BLaER1 treated with 17β-estradiol and CSF1 and Interleukin-3, amounts not matched to agents 10 nM and 100 nM (cell line): ENCODE measurements at regions not wholly inside any gene's neighbourhood (a gene's known extent, or its start where the extent isn't known, plus 50 kb on each side); places are given as distances from the start of the nearest gene placed in this dataset.

Experiments used
- H3K27ac ChIP-seq, 11 experiments: shearing (Covaris generic); formaldehyde crosslinking; 2 replicates each; pipeline ENCODE4 v1.8.1; 2022
- H3K27me3 ChIP-seq, 11 experiments: shearing (Covaris generic); formaldehyde crosslinking; 2 replicates each; pipeline ENCODE4 v1.8.1; 2022
- H3K36me3 ChIP-seq, 11 experiments: shearing (Covaris generic); formaldehyde crosslinking; 2 replicates each; pipeline ENCODE4 v1.8.1; 2022
- H3K4me1 ChIP-seq, 10 experiments: shearing (Covaris generic); formaldehyde crosslinking; 2 replicates each; pipeline ENCODE4 v1.8.1; 2022
- H3K4me2 ChIP-seq, 11 experiments: shearing (Covaris generic); formaldehyde crosslinking; 2 replicates each; pipeline ENCODE4 v1.8.1; 2022
- H3K4me3 ChIP-seq, 10 experiments: shearing (Covaris generic); formaldehyde crosslinking; 2 replicates each; pipeline ENCODE4 v1.8.1; 2022
- H3K9ac ChIP-seq, 11 experiments: shearing (Covaris generic); formaldehyde crosslinking; 2 replicates each; pipeline ENCODE4 v1.8.1; 2022
- H3K9me3 ChIP-seq, 11 experiments: shearing (Covaris generic); formaldehyde crosslinking; replicated peaks in 1 of 11; 2 replicates each; pipeline ENCODE4 v1.8.1; 2022
- H4K20me1 ChIP-seq, 11 experiments: shearing (Covaris generic); formaldehyde crosslinking; 2 replicates each; pipeline ENCODE4 v1.8.1; 2022
- Cebpa-rat ChIP-seq, 11 experiments: shearing (Covaris generic); IDR thresholded peaks; 2 replicates each; pipeline ENCODE4 v1.8.1; 2022

GRCh38 chr6:77072694-77073409 is 390.4 kb downstream of the HTR1B start:
- H4K20me1 ChIP-seq: no peaks in the 10 kb centered on the region

GRCh38 chr6:77063494-77063893 is 399.8 kb downstream of the HTR1B start:
- no peaks in the 10 kb centered on the region for H3K36me3 ChIP-seq

More at GRCh38 chr6:77072694-77073409, 390.4 kb downstream of the HTR1B start:
- Histone ChIP-seq H3K36me3 (no peaks in the 10 kb centered on the region), H3K4me3 (no peak overlapping the region), H3K27ac (no peak overlapping the region), H3K9me3 (no peaks in the 10 kb centered on the region), H3K27me3 (no peaks in the 10 kb centered on the region), H3K4me1 (peaks cover 0 to 10% (median 0%) of the 10 kb centered on the region in 10 experiments; a peak in 2 of 20 replicates), H3K9ac (no peak overlapping the region), H3K4me2 (no peak overlapping the region)
- no peak for TF ChIP-seq Cebpa-rat (IDR thresholded peaks at IDR 0.05)

GRCh38 chr6:77055711-77056110 is 407.6 kb downstream of the HTR1B start:
- H3K9ac ChIP-seq: no peak overlapping the region
- no peak overlapping the region for H3K4me2 ChIP-seq
- H3K4me3 ChIP-seq: no peak overlapping the region
- TF ChIP-seq Cebpa-rat (IDR thresholded peaks at IDR 0.05): no peak
- peaks cover 0 to 12% (median 0%) of the 10 kb centered on the region in 11 experiments; a peak in 3 of 22 replicates for H3K9me3 ChIP-seq
- H3K4me1 ChIP-seq: no peaks in the 10 kb centered on the region
- H3K27me3 ChIP-seq: no peaks in the 10 kb centered on the region
- no peaks in the 10 kb centered on the region for H3K36me3 ChIP-seq
- no peak overlapping the region for H3K27ac ChIP-seq
- no peaks in the 10 kb centered on the region for H4K20me1 ChIP-seq

More at GRCh38 chr6:77063494-77063893, 399.8 kb downstream of the HTR1B start:
- TF ChIP-seq Cebpa-rat (IDR thresholded peaks at IDR 0.05): no peak
- no peak overlapping the region for H3K4me2 ChIP-seq
- no peaks in the 10 kb centered on the region for H4K20me1 ChIP-seq
- no peak overlapping the region for H3K9ac ChIP-seq
- H3K9me3 ChIP-seq: no peaks in the 10 kb centered on the region
- H3K27ac ChIP-seq: no peak overlapping the region
- no peak overlapping the region for H3K4me3 ChIP-seq
- H3K27me3 ChIP-seq: no peaks in the 10 kb centered on the region
- no peaks in the 10 kb centered on the region for H3K4me1 ChIP-seq

- H3K4me1 ChIP-seq: peaks cover 0 to 6% (median 3%) of the 10 kb centered on the region in 10 experiments; a peak in 11 of 20 replicates
Observed at GRCh38 chr6:77040568-77041195, 422.6 kb downstream of the HTR1B start.

GRCh38 chr6:77038807-77039206 is 424.5 kb downstream of the HTR1B start:
- no peak overlapping the region for H3K27ac ChIP-seq
- H3K9ac ChIP-seq: no peak overlapping the region
- no peaks in the 10 kb centered on the region for H3K27me3 ChIP-seq
- peaks cover 19 to 30% (median 26%) of the 10 kb centered on the region in 11 experiments; a peak in 19 of 22 replicates for H3K9me3 ChIP-seq
- no peaks in the 10 kb centered on the region for H3K4me1 ChIP-seq
- no peaks in the 10 kb centered on the region for H4K20me1 ChIP-seq
- no peak overlapping the region for H3K4me2 ChIP-seq
- no peak for TF ChIP-seq Cebpa-rat (IDR thresholded peaks at IDR 0.05)
- H3K4me3 ChIP-seq: no peak overlapping the region
- no peaks in the 10 kb centered on the region for H3K36me3 ChIP-seq

More at GRCh38 chr6:77040568-77041195, 422.6 kb downstream of the HTR1B start:
- no peak overlapping the region for H3K4me3 ChIP-seq
- H3K4me2 ChIP-seq: no peak overlapping the region
- H3K36me3 ChIP-seq: no peaks in the 10 kb centered on the region
- H4K20me1 ChIP-seq: no peaks in the 10 kb centered on the region
- TF ChIP-seq Cebpa-rat (IDR thresholded peaks at IDR 0.05): no peak
- no peaks in the 10 kb centered on the region for H3K27me3 ChIP-seq
- no peak overlapping the region for H3K9ac ChIP-seq
- peaks cover 19 to 30% (median 26%) of the 10 kb centered on the region in 11 experiments; a peak in 19 of 22 replicates for H3K9me3 ChIP-seq
- H3K27ac ChIP-seq: no peak overlapping the region

- no peaks in the 10 kb centered on the region for H3K27me3 ChIP-seq
- H3K4me2 ChIP-seq: no peak overlapping the region
- no peaks in the 10 kb centered on the region for H3K4me1 ChIP-seq
- no peaks in the 10 kb centered on the region for H3K36me3 ChIP-seq
- H3K4me3 ChIP-seq: no peak overlapping the region
- no peaks in the 10 kb centered on the region for H4K20me1 ChIP-seq
- H3K27ac ChIP-seq: no peak overlapping the region
- H3K9ac ChIP-seq: no peak overlapping the region
- H3K9me3 ChIP-seq: peaks cover 19 to 30% (median 26%) of the 10 kb centered on the region in 11 experiments; a peak in 19 of 22 replicates
- no peak for TF ChIP-seq Cebpa-rat (IDR thresholded peaks at IDR 0.05)
Observed at GRCh38 chr6:77037439-77037838, 425.9 kb downstream of the HTR1B start.

GRCh38 chr6:77036400-77036799 is 426.9 kb downstream of the HTR1B start:
- Histone ChIP-seq H3K4me3 (no peak overlapping the region), H3K4me1 (no peaks in the 10 kb centered on the region), H3K9ac (no peak overlapping the region), H4K20me1 (no peaks in the 10 kb centered on the region), H3K27me3 (no peaks in the 10 kb centered on the region), H3K36me3 (no peaks in the 10 kb centered on the region), H3K4me2 (no peak overlapping the region), H3K9me3 (peaks cover 19 to 30% (median 26%) of the 10 kb centered on the region in 11 experiments; a peak in 19 of 22 replicates), H3K27ac (no peak overlapping the region)
- no peak for TF ChIP-seq Cebpa-rat (IDR thresholded peaks at IDR 0.05)

- Histone ChIP-seq H3K4me3 (no peak overlapping the region), H3K27ac (no peak overlapping the region), H3K4me1 (no peaks in the 10 kb centered on the region), H3K9me3 (peaks cover 19 to 30% (median 26%) of the 10 kb centered on the region in 11 experiments; a peak in 19 of 22 replicates), H3K27me3 (no peaks in the 10 kb centered on the region), H3K4me2 (no peak overlapping the region), H3K9ac (no peak overlapping the region), H3K36me3 (no peaks in the 10 kb centered on the region), H4K20me1 (no peaks in the 10 kb centered on the region)
- no peak for TF ChIP-seq Cebpa-rat (IDR thresholded peaks at IDR 0.05)
Observed at GRCh38 chr6:77034161-77034560, 429.1 kb downstream of the HTR1B start.

GRCh38 chr6:77030929-77031674 is 432.2 kb downstream of the HTR1B start:
- Histone ChIP-seq H3K9me3 (peaks cover 0 to 2% (median under 1%) of the 10 kb centered on the region in 11 experiments; a peak in 6 of 22 replicates), H3K36me3 (no peaks in the 10 kb centered on the region), H3K4me3 (no peak overlapping the region), H3K9ac (no peak overlapping the region), H3K27me3 (no peaks in the 10 kb centered on the region), H3K27ac (no peak overlapping the region), H4K20me1 (no peaks in the 10 kb centered on the region), H3K4me2 (no peak overlapping the region), H3K4me1 (no peaks in the 10 kb centered on the region)
- no peak for TF ChIP-seq Cebpa-rat (IDR thresholded peaks at IDR 0.05)
